Panc1 (cell line): ENCODE measurements at regions not wholly inside any gene's neighbourhood (a gene's known extent, or its start where the extent isn't known, plus 50 kb on each side); places are given as distances from the start of the nearest gene placed in this dataset.

ENCODE experiments used
- POLR2AphosphoS5 ChIP-seq: IDR thresholded peaks from 2 replicates; pipeline ENCODE4 v1.6.1; 2012; ENCODE audit warnings: mild to moderate bottlenecking, low read depth, low read length, moderate library complexity
- TF ChIP-seq, protein P1 (sequence below): fragments of 450-650 bp; IDR thresholded peaks from 2 replicates; pipeline ENCODE4 v1.5.1; 2017; ENCODE audit warnings: mild to moderate bottlenecking

DNA sequence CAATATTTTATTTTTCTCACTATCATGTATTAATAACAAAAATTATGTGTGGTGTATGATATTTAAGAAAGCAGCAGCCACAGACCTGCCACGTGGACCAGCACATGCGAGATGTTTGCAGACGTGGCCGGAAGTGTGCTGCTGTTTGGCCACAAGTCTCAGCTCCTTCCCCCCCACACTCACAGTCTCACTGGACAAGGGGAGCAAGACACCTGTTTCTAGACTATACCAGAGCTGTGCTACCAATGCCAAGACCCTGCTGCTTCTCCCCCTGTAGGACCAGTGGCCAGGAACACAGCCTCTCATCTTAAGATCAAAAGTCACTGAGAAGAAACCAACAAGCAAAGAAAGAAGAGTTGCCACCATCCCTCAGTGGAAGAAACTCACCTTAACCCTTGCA lies 258.9 kb upstream of the PPP2R2D start:
- TF ChIP-seq, protein P1, sequence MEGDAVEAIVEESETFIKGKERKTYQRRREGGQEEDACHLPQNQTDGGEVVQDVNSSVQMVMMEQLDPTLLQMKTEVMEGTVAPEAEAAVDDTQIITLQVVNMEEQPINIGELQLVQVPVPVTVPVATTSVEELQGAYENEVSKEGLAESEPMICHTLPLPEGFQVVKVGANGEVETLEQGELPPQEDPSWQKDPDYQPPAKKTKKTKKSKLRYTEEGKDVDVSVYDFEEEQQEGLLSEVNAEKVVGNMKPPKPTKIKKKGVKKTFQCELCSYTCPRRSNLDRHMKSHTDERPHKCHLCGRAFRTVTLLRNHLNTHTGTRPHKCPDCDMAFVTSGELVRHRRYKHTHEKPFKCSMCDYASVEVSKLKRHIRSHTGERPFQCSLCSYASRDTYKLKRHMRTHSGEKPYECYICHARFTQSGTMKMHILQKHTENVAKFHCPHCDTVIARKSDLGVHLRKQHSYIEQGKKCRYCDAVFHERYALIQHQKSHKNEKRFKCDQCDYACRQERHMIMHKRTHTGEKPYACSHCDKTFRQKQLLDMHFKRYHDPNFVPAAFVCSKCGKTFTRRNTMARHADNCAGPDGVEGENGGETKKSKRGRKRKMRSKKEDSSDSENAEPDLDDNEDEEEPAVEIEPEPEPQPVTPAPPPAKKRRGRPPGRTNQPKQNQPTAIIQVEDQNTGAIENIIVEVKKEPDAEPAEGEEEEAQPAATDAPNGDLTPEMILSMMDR, result no peak
- no peak for TF ChIP-seq POLR2AphosphoS5
